GM19452 (cell line): ENCODE measurements at regions not wholly inside any gene's neighbourhood (a gene's known extent, or its start where the extent isn't known, plus 50 kb on each side); places are given as distances from the start of the nearest gene placed in this dataset.
"Not testable (repeated sequence)": the region's sequence is repeated elsewhere in the genome, so short reads cannot be mapped to it uniquely, and the experiment has no call there.

Experiments
- ATAC-seq: cut with Tn5 transposase; IDR thresholded peaks from one replicate; pipeline ENCODE4 v1.9.1; 2021; ENCODE audit not compliant: unreplicated experiment

DNA sequence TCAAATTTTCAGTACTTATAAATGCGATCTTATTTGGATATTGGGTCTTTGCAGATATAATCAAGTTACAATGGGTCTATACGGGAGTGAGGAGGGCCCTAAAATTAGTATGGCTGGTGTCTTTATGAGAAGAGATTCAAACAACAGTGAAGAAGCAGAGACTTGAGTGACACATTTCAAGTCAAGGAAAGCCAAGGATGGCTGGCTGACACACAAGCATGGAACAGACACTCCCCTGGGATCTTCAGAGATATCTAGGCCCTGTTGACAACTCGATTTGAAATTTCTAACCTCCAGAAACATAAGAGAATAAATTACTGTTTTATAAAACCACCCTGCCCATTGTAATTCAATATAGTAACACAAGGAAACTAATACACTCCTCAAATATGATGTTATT, 1886.0 kb upstream of the PCDH7 start:
- ATAC-seq, result no peak

DNA sequence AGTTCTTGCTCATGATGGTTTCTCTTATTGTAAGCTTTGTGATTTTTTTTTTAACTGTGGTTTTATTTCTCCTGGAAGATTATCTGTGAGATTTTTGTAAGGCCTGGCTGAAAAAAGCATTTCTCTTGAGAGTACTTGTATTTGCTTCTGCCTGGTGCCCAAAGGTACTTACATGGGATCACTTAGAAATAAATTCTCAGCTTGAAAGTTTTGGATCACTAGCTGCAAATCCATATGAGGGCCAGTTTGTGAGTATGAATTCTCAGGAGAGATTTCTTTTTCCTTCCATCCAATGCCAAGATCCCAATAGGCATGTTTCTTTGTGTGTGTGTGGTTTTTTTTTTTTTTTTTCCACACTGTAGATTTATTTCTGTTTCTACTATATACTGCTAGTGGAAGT, 1884.7 kb upstream of the PCDH7 start:
- no peak for ATAC-seq

DNA sequence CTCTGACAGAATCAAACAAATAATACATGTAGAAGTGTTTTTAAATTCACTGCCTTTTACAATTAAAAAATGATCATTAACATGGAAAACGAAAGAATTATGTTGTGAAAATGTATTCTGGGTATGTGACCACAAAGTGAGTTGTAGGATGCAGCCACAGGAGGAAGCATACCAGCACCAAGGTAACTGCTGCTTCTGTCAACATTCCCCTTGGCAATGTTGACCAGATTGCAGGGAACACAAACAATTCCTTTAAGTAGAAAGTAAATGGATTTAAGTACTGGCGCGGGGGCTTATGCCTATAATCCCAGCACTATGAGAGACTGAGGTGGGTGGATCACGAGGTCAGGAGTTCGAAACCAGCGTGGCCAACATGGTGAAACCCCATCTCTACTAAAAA, 1877.9 kb upstream of the PCDH7 start:
- ATAC-seq, result no peak

GRCh38 chr4:28845158-28845557, 1875.0 kb upstream of the PCDH7 start:
- no peak for ATAC-seq

GRCh38 chr4:28857028-28857427, 1863.1 kb upstream of the PCDH7 start:
- not testable (repeated sequence) for ATAC-seq

- ATAC-seq, result no peak
These were observed 1851.3 kb upstream of the PCDH7 start for GRCh38 chr4:28868841-28869240.

DNA sequence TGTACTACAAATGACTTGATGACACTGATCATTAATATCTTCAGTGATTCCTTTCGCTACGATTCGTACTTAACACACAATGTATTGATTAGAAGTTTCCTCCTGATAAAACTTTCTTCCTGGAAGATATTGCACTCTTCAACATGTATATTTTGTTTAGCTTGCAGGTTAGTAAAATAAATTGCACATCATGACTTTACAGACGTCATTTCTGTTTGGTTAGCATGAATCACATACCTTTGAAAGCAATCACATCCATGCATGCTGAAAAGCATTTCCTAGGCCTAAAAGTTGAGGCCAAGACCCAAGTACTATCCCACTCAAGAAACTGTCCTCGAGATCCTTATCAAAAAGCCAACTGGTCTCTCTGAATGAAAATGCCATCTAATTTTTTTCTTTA, 1841.0 kb upstream of the PCDH7 start:
- no peak for ATAC-seq

DNA sequence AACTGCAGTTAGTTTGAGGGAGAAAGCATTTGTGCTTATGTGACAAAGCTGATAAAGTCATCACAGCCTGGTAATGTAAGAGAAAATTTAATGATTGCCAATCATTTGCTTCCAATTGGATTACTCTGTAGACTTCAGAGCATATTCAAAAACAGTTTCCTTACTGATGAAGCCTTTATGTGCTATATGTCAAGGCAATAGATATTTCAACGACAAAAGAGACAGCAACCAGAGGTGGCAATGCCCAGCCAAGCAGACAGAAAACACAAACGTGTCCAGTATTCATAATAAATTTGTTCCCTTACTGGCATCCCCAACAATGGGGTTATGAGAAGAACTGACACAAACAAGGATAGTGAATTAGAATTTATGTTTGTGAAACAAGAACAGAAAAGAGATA, 1840.3 kb upstream of the PCDH7 start:
- no peak for ATAC-seq

- no peak for ATAC-seq
These were observed 1837.0 kb upstream of the PCDH7 start for GRCh38 chr4:28883211-28883610.

DNA sequence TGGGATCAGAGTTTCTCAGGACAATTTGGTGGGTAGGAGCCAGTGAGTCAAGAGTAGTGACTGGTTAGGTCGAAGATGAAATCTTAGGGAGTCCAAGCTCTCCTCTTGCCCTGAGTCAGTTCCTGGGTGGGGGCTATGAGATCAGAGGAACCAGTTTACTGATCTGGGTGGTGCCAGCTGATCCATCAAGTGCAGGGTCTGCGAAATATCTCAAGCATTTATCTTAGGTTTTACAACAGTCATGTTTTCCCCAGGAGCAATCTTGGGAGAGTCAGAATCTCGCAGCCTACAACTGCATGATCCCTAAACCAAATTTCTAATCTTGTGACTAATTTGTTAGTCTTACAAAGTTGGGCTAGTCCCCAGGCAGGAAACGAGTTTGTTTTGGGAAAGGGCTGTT, 1833.2 kb upstream of the PCDH7 start:
- no peak for ATAC-seq

DNA sequence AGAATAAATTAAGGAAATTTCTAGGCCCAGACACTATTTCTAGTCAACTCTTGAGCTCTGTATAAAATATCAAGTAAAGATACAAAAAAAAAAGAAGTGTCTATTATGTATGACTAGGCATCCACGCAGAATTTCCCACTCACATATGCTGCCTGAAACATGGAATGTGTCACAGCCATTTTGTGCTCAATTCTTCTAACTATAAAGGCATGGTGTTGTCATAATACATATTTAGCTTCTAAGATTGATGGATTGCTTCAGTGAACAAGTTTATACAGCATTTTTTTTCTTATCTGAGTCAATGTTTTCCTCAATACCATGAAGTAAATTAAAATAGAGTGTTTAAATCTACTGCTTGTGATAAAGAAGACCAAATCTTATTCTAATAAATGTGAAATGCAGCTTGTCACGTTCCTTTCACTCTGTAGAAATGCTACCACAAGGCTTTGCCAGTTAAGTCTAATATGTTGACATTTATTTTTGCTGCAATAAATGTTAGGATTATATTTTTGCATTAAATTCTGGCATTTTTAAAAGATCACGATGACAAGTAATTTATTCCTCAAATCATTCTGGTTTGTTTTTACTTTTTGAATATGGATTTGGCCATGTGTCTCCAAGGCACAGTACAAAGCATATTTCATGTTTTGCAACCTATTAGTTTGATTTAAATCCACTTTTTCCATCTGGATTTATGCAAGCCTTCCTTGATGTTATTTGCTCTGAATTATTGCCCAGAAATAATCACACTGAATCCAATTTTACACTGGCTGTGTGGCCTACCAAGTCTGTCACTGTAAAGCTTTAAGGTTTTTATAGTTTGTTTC, 1829.0 kb upstream of the PCDH7 start:
- ATAC-seq, result no peak

DNA sequence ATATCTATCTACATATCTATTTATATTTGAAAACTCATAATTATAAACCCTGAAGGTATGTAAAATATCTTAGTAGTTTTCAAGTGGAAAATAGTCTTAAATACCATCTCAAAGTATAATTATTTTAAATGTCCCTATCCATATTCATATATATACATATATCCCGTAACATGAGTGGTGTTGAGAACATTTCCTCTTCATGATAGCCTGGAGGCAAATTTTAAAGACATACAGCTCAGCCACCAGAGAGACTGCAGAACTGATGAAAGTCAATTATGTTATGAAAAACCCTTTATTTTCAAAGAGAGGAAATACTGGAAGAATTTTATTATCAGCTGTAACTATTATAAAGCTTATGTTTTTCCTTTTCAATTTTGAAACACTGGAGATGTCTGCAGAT, 1806.7 kb upstream of the PCDH7 start:
- no peak for ATAC-seq

GRCh38 chr4:28916585-28916984, 1803.6 kb upstream of the PCDH7 start:
- ATAC-seq, result no peak

GRCh38 chr4:28918871-28919270, 1801.3 kb upstream of the PCDH7 start:
- no peak for ATAC-seq

- no peak for ATAC-seq
These were observed 1798.3 kb upstream of the PCDH7 start for GRCh38 chr4:28921886-28922285.

DNA sequence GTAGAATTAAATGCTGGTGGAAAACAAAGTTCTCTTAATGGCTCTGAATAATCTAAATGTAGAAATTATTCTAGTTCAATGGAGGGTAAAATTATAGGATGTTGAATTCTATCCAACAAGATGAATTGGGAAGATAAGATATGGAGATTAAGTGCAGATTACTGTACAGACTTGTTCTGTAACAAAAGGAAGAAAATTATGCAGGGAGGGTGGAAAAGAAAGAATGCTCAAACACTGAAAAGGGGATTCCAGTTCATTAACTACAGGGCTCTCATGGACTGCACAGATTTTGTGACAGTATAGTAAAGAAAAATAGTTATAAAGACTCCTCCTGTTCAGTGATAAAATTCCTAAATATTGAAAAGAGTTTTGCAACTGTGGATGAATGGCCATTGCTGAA, 1794.0 kb upstream of the PCDH7 start:
- no peak for ATAC-seq

DNA sequence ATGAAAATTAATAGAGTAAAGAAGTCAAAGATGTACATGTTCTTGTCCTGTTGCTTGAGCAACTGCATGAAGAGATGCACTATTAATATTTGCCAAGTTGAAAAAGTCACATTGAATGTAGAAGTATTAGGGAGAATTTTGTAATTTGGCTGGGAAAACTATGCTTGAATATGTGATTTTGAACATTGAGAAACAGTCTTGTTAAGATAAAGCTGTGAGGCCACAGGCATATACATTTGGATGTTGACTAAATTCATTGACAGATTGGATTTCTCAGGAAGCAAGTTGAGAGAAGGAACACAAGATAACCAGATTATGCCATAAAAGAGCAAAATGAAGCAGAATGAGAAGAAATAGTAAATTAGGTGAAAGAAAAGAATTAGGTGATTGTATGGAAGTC, 1777.5 kb upstream of the PCDH7 start:
- no peak for ATAC-seq

DNA sequence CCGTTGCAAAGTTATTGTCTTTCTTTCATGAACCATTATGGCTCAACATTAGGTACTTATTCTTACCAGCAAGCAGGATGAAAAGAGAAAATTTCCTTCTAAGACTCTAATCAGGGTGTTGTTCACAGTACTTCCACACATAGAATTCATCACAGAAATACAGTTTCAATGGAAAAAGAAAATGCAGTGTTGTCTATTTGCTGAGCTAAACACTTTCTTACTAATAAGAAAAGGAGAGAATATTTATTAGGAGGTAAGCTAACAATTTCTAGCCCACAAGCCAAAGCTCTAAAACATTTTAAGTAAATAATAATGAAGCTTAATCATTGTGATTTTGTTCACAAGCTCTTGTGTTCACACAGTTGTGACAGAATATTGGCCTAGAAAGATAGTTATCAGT, 1772.8 kb upstream of the PCDH7 start:
- no peak for ATAC-seq

DNA sequence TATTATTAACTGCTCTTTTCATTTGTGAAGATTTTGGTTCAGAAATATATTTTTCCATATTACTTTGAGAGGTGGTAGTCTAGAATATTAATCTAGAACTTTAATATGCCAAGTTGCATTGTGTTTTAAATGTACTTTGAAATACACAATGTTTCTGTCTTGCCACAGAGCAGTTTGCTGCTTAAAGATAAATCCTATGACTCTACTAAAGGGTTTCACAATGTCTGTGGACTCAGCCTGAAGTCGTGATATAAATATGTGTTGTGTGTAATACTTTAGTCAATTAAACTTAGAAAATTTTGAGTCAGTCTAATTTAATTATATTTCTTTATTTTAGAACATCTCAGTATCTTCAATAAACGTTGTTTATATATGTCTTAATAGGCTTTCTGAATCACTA, 1771.7 kb upstream of the PCDH7 start:
- ATAC-seq, result no peak

- no peak for ATAC-seq
These were observed 1753.2 kb upstream of the PCDH7 start for GRCh38 chr4:28966982-28967381.

DNA sequence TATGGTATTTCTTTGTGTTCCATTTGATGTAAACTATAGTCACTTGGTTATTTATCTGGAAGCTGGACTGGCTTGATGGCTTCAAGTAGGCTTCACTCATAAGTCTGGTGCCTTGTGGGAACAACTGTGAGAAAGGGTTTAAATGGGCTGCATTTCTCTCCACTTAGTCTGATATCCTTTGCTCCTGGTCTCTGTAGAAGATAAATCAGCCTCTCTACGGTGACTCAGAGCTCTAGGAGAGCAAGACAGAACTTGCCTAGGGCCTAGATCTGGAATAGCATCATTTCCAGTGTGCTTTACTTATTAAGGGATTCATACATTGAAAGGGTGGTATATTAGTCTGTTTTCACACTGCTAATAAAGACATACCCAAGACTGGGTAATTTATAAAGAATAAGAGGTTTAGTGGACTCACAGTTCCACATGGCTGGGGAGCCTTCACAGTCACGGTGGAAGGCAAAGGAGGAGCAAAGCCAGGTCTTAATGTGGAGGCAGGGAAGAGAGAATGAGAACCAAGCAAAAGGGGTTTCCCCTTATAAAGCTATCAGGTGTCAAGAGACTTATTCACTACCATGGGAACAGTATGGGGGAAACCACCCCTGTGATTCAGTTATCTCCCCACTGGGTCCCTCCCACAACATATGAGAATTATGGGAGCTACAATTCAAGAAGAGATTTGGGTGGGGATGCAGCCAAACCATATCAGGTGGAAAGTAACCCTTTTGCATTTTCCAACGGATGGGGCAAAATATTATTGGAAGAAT, 1746.4 kb upstream of the PCDH7 start:
- ATAC-seq, result no peak

DNA sequence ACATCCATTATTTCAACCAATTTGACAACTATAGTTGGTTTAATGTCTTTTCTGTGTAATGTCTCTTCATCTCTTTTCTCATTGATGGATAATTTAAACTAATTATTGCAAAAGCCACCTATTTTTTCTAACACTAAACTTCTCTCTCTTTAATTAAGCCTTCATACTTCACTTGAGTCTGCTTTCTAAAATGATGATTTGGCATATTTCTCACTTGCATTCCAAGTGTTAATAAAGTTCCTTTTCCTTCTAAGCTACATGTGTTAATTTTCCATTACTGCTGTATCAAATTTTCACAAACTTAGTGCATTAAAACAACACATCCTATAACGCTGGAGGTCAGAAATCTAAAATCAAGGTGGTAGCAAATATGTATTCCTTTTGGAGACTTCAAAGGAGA, 1743.8 kb upstream of the PCDH7 start:
- ATAC-seq, result no peak

GRCh38 chr4:29002151-29002550, 1718.0 kb upstream of the PCDH7 start:
- no peak for ATAC-seq
